Left lung (tissue), 4 donors: ENCODE measurements at regions not wholly inside any gene's neighbourhood (a gene's known extent, or its start where the extent isn't known, plus 50 kb on each side); places are given as distances from the start of the nearest gene placed in this dataset.
A peak's percentile ranks its signal among the peaks of the same experiment; 100 is the strongest.

Source experiments
- ATAC-seq: fragments of 200-7000 bp; cut with Tn5 transposase; one replicate; pipeline ENCODE4 v1.9.1; 2020; ENCODE audit warnings: moderate library complexity
- DNase-seq, 4 donors: peaks; one replicate each; pipeline ENCODE4 v3.0.0-alpha.2; 2013 to 2020
- H3K27ac ChIP-seq, 2 donors: fragments of 200-600 bp; sonication (generic) in 1 of 2; one replicate each; pipeline versions ENCODE4 v1.5.0 to v1.8.0; 2020 to 2021
- H3K27me3 ChIP-seq, 2 donors: fragments of 200-600 bp; sonication (generic) in 1 of 2; one replicate each; pipeline versions ENCODE4 v1.5.0 to v1.8.0; 2020 to 2021
- H3K36me3 ChIP-seq, 2 donors: fragments of 200-600 bp; sonication (generic) in 1 of 2; one replicate each; pipeline versions ENCODE4 v1.5.0 to v1.8.0; 2020 to 2021
- H3K4me1 ChIP-seq, 2 donors: fragments of 200-600 bp; one replicate each; pipeline ENCODE4 v1.8.0; 2021
- H3K4me3 ChIP-seq, 2 donors: fragments of 200-600 bp; sonication (generic) in 1 of 2; one replicate each; pipeline versions ENCODE4 v1.5.0 to v1.8.0; 2020 to 2021; ENCODE audit warnings: mild to moderate bottlenecking in 1 of 2
- H3K9me3 ChIP-seq, 2 donors: fragments of 200-600 bp; sonication (generic) in 1 of 2; one replicate each; pipeline versions ENCODE4 v1.5.0 to v1.8.0; 2020 to 2021
- intact Hi-C, 2 donors: fragments of 100-400 bp; cut with DNase I; formaldehyde crosslinking; loops; one replicate each; pipeline versions ENCODE4 v1.11.2 to v1.14.2; 2022
- TF ChIP-seq, protein P1 (sequence below), 2 donors: fragments of 200-600 bp; sonication (generic) in 1 of 2; IDR thresholded peaks; one replicate each; pipeline versions ENCODE4 v1.5.0 to v1.8.0; 2021; ENCODE audit warnings: antibody characterized with exemption in 2 of 2
- donor health status: DM: no; HTN: yes; CAD: no.
- donor health status: DM: no; HTN: no; CAD: no.

DNA sequence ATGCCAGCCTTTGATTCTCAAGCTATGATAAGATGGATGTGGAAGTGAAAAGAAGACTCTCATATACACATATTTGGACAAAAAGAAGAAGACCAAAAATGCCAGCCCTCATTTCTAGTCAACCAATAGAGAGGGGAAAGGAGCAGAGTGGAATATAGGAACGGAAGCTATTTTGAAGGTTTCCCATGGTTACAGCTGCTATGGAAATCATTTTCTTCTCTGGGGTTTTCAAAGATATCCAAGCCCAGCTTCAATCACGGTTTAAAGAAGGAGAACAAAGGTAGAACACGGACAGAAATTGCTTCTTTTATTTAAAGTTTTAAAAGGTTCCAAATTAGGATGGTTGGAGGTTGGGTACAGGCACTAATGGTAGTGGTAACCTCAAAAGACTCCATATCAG lies 181.0 kb upstream of the PRICKLE2 start:
- no peaks in the 10 kb centered on the region for H3K27me3 ChIP-seq
- no peak overlapping the region for H3K4me3 ChIP-seq
- no peak overlapping the region for H3K27ac ChIP-seq
- ATAC-seq: no peak
- DNase-seq: no peak
- H3K9me3 ChIP-seq: no peaks in the 10 kb centered on the region
- H3K36me3 ChIP-seq: no peaks in the 10 kb centered on the region
- TF ChIP-seq, protein P1, sequence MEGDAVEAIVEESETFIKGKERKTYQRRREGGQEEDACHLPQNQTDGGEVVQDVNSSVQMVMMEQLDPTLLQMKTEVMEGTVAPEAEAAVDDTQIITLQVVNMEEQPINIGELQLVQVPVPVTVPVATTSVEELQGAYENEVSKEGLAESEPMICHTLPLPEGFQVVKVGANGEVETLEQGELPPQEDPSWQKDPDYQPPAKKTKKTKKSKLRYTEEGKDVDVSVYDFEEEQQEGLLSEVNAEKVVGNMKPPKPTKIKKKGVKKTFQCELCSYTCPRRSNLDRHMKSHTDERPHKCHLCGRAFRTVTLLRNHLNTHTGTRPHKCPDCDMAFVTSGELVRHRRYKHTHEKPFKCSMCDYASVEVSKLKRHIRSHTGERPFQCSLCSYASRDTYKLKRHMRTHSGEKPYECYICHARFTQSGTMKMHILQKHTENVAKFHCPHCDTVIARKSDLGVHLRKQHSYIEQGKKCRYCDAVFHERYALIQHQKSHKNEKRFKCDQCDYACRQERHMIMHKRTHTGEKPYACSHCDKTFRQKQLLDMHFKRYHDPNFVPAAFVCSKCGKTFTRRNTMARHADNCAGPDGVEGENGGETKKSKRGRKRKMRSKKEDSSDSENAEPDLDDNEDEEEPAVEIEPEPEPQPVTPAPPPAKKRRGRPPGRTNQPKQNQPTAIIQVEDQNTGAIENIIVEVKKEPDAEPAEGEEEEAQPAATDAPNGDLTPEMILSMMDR (IDR thresholded peaks at IDR 0.05): no peak
- intact Hi-C loops: loop anchor here in 1 of 2 donors (10.0 kb wide), 1 partner anchor 371 kb away; no protein-coding TSS in a partner anchor
- H3K4me1 ChIP-seq: peaks cover 0 to 9% of the 10 kb centered on the region in 2 donors

DNA sequence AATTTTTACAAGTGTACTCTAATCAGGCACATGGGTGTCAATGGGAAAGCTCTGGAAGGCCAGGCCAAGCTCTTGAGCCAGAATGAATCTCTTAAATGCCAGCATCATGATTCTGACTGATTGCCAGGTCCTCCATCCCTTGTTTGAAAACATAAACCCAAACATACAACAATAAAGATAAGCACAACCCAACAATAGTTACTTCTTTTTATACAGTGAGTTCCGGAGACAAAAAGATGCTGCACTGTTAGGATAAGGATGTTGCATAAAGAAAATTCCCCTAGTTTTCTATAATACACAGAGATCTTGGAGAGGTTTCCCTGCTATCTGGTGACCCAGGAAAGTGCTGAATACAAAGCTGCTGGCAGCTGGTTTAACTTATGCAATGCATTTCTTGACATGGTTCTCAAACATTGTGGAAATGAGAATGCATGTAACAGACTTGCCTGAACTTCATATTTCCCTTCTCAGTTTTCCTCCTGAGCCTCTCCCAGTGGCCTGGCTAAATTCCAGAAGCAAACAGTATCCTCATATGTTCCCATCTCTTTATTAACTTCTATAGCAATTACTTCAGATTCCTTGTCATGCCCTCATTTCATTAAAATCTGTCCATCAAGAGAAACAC lies 180.1 kb upstream of the PRICKLE2 start:
- Histone ChIP-seq H3K36me3 (no peaks in the 10 kb centered on the region), H3K9me3 (no peaks in the 10 kb centered on the region), H3K27ac (peak overlapping the region in 1 of 2 donors; percentile 23), H3K4me3 (no peak overlapping the region), H3K27me3 (no peaks in the 10 kb centered on the region), H3K4me1 (peaks cover 0 to 9% of the 10 kb centered on the region in 2 donors)
- DNase-seq (peak in 2 of 4 donors; percentile 50 to 77), ATAC-seq (no peak)
- intact Hi-C loops: loop anchor here in 1 of 2 donors (10.0 kb wide), 1 partner anchor 371 kb away; no protein-coding TSS in a partner anchor
- TF ChIP-seq, protein P1 (IDR thresholded peaks at IDR 0.05): no peak

DNA sequence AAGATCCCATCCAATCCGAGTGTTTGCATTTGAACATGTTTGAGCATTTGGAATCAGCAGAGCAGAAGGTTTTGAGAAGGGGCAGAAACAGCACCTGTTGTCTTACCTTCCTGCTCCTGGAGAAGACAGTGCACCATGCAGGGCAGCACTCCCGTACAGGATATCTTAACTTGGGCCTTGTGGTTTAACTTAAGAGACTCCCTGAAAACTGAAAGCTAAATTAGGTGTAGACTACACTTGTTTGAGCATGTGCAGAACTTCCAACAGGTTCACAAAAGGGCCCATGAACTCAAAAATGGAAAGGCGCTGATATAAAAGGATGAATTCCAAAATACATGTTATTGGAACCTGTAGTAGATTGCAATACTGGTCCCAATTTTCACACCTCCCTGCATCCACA lies 175.4 kb upstream of the PRICKLE2 start:
- Histone ChIP-seq H3K4me1 (peaks cover 0 to 17% of the 10 kb centered on the region in 2 donors), H3K9me3 (no peaks in the 10 kb centered on the region), H3K27ac (no peak overlapping the region), H3K4me3 (no peak overlapping the region), H3K27me3 (no peaks in the 10 kb centered on the region), H3K36me3 (no peaks in the 10 kb centered on the region)
- no peak for DNase-seq
- TF ChIP-seq, protein P1 (IDR thresholded peaks at IDR 0.05): no peak
- intact Hi-C loops: loop anchor here in 1 of 2 donors (10.0 kb wide), 1 partner anchor 366 kb away; no protein-coding TSS in a partner anchor
- no peak for ATAC-seq

DNA sequence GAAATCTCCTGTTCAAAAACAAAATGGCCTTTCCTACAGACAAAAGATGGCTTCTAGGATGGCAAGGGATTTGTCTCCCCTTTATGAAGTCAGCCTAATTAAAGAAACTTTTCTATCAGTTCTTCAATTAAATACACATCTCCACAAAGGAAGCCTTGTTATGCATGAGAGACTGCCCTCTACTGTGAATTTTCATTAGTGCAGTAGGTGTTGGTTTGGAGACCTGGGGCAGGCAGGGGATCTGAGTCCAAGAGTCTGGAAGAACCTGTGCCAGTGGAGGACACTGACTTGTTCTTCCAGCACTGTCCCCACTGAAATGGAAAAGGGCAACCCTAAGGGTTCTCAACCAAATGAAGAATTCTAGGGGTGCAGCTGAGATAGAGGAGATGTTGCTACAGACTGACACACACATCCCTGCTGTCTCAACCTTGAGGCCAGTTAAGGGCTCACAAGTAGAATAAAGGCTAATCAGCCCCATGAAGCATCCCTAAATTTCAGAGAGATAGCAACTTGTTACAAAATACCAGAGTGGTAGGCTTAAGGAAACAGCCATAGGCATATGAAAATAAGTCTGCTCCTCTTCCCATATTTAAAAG lies 174.0 kb upstream of the PRICKLE2 start:
- ATAC-seq (peak; percentile 93), DNase-seq (peak in 2 of 4 donors; percentile 65 to 74)
- no peaks in the 10 kb centered on the region for H3K27me3 ChIP-seq
- H3K27ac ChIP-seq: no peak overlapping the region
- no peaks in the 10 kb centered on the region for H3K9me3 ChIP-seq
- peaks cover 0 to 9% of the 10 kb centered on the region in 2 donors for H3K4me1 ChIP-seq
- intact Hi-C loops: no loop called here
- TF ChIP-seq, protein P1 (IDR thresholded peaks at IDR 0.05): peak; percentile 61 to 65
- H3K4me3 ChIP-seq: no peak overlapping the region
- no peaks in the 10 kb centered on the region for H3K36me3 ChIP-seq

DNA sequence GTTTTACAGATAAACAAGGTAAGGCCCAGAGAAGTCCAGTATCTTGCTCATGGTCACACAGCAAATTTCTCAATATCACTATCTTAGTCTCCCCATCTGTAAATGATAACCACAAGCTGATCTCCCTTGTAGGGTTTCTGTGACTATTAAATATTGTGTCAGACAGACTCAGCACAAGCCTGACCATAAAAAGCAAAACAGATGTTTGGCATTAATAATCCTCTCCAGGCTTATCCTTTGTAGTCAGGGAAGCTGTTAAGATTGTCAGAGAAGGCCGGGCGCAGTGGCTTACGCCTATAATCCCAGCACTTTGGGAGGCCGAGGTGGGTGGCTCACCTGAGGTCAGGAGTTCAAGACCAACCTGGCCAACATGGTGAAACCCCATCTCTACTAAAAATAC lies 173.2 kb upstream of the PRICKLE2 start:
- DNase-seq: no peak
- TF ChIP-seq, protein P1 (IDR thresholded peaks at IDR 0.05): no peak
- H3K36me3 ChIP-seq: no peaks in the 10 kb centered on the region
- no peak overlapping the region for H3K4me3 ChIP-seq
- peak; percentile 32 for ATAC-seq
- H3K27ac ChIP-seq: no peak overlapping the region
- H3K4me1 ChIP-seq: peaks cover 0 to 8% of the 10 kb centered on the region in 2 donors
- no peaks in the 10 kb centered on the region for H3K9me3 ChIP-seq
- no peaks in the 10 kb centered on the region for H3K27me3 ChIP-seq
- intact Hi-C loops: no loop called here
